ENCODE measurements at regions not wholly inside any gene's neighbourhood (a gene's known extent, or its start where the extent isn't known, plus 50 kb on each side); places are given as distances from the start of the nearest gene placed in this dataset.

DNA sequence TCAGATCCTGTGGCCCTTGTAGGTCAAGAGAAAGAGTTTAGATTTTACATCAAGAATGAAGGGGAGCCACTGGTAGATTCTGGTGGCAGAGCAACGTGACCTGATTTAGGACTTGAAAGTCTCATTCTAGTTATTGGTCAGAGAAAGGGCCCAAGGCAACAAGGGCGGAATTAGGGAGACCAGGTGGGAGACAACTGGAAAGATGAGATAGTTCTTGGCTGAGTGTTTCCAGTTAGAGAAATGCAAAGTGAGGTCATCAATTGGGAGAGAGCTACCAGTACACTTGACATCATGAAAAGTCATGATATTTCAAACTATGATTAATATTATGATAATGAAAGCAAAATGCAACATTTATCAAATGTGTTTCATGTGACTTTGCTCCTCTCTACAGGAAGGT is 147.2 kb upstream of the FAM20A start:
- H3K9ac ChIP-seq (ENCODE audit: control insufficient read depth, insufficient read depth, low read length): no peak overlapping the region
- no peak overlapping the region for H2AFZ ChIP-seq (ENCODE audit: control insufficient read depth, low read depth, low read length)
- H3K9me3 ChIP-seq (replicated peaks; ENCODE audit: control insufficient read depth, insufficient read depth, low read length): no peaks in the 10 kb centered on the region; the same call in 2 of the 3 replicates
- no peaks in the 10 kb centered on the region for H4K20me1 ChIP-seq (ENCODE audit: control insufficient read depth, insufficient read depth)
- intact Hi-C loops (cut with micrococcal nuclease; ENCODE audit: unreplicated experiment): no loop called here
- in situ Hi-C loops (cut with MboI): no loop called here
- H3K4me1 ChIP-seq (ENCODE audit: control insufficient read depth, insufficient read depth, low read length): no peaks in the 10 kb centered on the region
- H3K36me3 ChIP-seq (ENCODE audit: control insufficient read depth in 2 of 2, insufficient read depth in 2 of 2, low read length in 1 of 2): no peaks in the 10 kb centered on the region
- no peak for DNase-seq (ENCODE audit: low read depth, low spot score)
- H3K4me2 ChIP-seq (ENCODE audit: control insufficient read depth, insufficient read depth): no peak overlapping the region
- no peaks in the 10 kb centered on the region for H3K79me2 ChIP-seq (ENCODE audit: control insufficient read depth, insufficient read depth, low read length)
- ChIA-PET SMC1A (ENCODE audit: uncharacterized antibody, unreplicated experiment) (no interaction called here), RAD21 (ENCODE audit: unreplicated experiment) (no interaction called here), POLR2A (no interaction called here), CTCF (no interaction called here)
- FAIRE-seq: no peak
- WGBS (ENCODE audit: insufficient coverage, insufficient replicate concordance, low lambda C conversion rate, missing lambda C conversion rate): 13% methylated on average over 2 of the region's 2 CpGs
- H3K27me3 ChIP-seq (replicated peaks in 1 of 2; ENCODE audit: control insufficient read depth in 2 of 2, insufficient read depth in 2 of 2, low read length in 1 of 2): no peaks in the 10 kb centered on the region
- H3K4me3 ChIP-seq: no peak overlapping the region
- H3K27ac ChIP-seq (ENCODE audit: control insufficient read depth, insufficient read depth): no peak overlapping the region
- BruUV-seq (replicated peaks): no TSS peak
- ATAC-seq: no peak
- TF ChIP-seq SMC3 (IDR thresholded peaks at IDR 0.05; ENCODE audit: borderline replicate concordance, low read length) (no peak), HDGF (IDR thresholded peaks at IDR 0.05) (no peak), MYC (IDR thresholded peaks at IDR 0.05; ENCODE audit: insufficient read depth, insufficient read length, insufficient replicate concordance, low read length, severe bottlenecking) (no peak), ATF7 (IDR thresholded peaks at IDR 0.05; ENCODE audit: low read depth) (no peak), RELA (IDR thresholded peaks at IDR 0.05; ENCODE audit: borderline replicate concordance, partially characterized antibody) (no peak), BMI1 (IDR thresholded peaks at IDR 0.05; ENCODE audit: borderline replicate concordance) (no peak), CBX5 (IDR thresholded peaks at IDR 0.05; ENCODE audit: low read depth) (no peak), ZNF24 (IDR thresholded peaks at IDR 0.05) (no peak)
- TF ChIP-seq, protein P1, sequence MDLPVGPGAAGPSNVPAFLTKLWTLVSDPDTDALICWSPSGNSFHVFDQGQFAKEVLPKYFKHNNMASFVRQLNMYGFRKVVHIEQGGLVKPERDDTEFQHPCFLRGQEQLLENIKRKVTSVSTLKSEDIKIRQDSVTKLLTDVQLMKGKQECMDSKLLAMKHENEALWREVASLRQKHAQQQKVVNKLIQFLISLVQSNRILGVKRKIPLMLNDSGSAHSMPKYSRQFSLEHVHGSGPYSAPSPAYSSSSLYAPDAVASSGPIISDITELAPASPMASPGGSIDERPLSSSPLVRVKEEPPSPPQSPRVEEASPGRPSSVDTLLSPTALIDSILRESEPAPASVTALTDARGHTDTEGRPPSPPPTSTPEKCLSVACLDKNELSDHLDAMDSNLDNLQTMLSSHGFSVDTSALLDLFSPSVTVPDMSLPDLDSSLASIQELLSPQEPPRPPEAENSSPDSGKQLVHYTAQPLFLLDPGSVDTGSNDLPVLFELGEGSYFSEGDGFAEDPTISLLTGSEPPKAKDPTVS (IDR thresholded peaks at IDR 0.05; ENCODE audit: low read depth, low read length): no peak
- TF ChIP-seq, protein P2, sequence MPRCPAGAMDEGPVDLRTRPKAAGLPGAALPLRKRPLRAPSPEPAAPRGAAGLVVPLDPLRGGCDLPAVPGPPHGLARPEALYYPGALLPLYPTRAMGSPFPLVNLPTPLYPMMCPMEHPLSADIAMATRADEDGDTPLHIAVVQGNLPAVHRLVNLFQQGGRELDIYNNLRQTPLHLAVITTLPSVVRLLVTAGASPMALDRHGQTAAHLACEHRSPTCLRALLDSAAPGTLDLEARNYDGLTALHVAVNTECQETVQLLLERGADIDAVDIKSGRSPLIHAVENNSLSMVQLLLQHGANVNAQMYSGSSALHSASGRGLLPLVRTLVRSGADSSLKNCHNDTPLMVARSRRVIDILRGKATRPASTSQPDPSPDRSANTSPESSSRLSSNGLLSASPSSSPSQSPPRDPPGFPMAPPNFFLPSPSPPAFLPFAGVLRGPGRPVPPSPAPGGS (IDR thresholded peaks at IDR 0.05; ENCODE audit: borderline replicate concordance, insufficient read depth, low read depth, low read length, poor library complexity, severe bottlenecking): no peak
- TF ChIP-seq, protein P3, sequence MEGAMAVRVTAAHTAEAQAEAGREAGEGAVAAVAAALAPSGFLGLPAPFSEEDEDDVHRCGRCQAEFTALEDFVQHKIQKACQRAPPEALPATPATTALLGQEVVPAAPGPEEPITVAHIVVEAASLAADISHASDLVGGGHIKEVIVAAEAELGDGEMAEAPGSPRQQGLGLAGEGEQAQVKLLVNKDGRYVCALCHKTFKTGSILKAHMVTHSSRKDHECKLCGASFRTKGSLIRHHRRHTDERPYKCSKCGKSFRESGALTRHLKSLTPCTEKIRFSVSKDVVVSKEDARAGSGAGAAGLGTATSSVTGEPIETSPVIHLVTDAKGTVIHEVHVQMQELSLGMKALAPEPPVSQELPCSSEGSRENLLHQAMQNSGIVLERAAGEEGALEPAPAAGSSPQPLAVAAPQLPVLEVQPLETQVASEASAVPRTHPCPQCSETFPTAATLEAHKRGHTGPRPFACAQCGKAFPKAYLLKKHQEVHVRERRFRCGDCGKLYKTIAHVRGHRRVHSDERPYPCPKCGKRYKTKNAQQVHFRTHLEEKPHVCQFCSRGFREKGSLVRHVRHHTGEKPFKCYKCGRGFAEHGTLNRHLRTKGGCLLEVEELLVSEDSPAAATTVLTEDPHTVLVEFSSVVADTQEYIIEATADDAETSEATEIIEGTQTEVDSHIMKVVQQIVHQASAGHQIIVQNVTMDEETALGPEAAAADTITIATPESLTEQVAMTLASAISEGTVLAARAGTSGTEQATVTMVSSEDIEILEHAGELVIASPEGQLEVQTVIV (IDR thresholded peaks at IDR 0.05; ENCODE audit: borderline replicate concordance, partially characterized antibody): no peak
- TF ChIP-seq, protein P4, sequence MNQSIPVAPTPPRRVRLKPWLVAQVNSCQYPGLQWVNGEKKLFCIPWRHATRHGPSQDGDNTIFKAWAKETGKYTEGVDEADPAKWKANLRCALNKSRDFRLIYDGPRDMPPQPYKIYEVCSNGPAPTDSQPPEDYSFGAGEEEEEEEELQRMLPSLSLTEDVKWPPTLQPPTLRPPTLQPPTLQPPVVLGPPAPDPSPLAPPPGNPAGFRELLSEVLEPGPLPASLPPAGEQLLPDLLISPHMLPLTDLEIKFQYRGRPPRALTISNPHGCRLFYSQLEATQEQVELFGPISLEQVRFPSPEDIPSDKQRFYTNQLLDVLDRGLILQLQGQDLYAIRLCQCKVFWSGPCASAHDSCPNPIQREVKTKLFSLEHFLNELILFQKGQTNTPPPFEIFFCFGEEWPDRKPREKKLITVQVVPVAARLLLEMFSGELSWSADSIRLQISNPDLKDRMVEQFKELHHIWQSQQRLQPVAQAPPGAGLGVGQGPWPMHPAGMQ (IDR thresholded peaks at IDR 0.05; ENCODE audit: borderline replicate concordance): no peak
- TF ChIP-seq, protein P5, sequence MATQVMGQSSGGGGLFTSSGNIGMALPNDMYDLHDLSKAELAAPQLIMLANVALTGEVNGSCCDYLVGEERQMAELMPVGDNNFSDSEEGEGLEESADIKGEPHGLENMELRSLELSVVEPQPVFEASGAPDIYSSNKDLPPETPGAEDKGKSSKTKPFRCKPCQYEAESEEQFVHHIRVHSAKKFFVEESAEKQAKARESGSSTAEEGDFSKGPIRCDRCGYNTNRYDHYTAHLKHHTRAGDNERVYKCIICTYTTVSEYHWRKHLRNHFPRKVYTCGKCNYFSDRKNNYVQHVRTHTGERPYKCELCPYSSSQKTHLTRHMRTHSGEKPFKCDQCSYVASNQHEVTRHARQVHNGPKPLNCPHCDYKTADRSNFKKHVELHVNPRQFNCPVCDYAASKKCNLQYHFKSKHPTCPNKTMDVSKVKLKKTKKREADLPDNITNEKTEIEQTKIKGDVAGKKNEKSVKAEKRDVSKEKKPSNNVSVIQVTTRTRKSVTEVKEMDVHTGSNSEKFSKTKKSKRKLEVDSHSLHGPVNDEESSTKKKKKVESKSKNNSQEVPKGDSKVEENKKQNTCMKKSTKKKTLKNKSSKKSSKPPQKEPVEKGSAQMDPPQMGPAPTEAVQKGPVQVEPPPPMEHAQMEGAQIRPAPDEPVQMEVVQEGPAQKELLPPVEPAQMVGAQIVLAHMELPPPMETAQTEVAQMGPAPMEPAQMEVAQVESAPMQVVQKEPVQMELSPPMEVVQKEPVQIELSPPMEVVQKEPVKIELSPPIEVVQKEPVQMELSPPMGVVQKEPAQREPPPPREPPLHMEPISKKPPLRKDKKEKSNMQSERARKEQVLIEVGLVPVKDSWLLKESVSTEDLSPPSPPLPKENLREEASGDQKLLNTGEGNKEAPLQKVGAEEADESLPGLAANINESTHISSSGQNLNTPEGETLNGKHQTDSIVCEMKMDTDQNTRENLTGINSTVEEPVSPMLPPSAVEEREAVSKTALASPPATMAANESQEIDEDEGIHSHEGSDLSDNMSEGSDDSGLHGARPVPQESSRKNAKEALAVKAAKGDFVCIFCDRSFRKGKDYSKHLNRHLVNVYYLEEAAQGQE (IDR thresholded peaks at IDR 0.05; ENCODE audit: low read depth, low read length): no peak
